Hepatocyte (in vitro differentiated cells): ENCODE measurements at regions not wholly inside any gene's neighbourhood (a gene's known extent, or its start where the extent isn't known, plus 50 kb on each side); places are given as distances from the start of the nearest gene placed in this dataset.

Source experiments
- EZH2 ChIP-seq: fragments of 200-600 bp; sonication (generic); IDR thresholded peaks from 2 replicates; pipeline ENCODE4 v1.6.1; 2016; ENCODE audit warnings: antibody characterized with exemption, mild to moderate bottlenecking, borderline replicate concordance
- EZH2phosphoT487 ChIP-seq: fragments of 200-600 bp; sonication (generic); IDR thresholded peaks from one replicate; pipeline ENCODE4 v1.6.1; 2018; ENCODE audit warnings: antibody characterized with exemption, mild to moderate bottlenecking, low read depth, moderate library complexity; ENCODE audit not compliant: unreplicated experiment, severe bottlenecking
- TF ChIP-seq, protein P1 (sequence below): fragments of 200-600 bp; sonication (generic); IDR thresholded peaks from 2 replicates; pipeline ENCODE4 v1.5.1; 2016; ENCODE audit warnings: antibody characterized with exemption, mild to moderate bottlenecking; ENCODE audit not compliant: poor library complexity

- TF ChIP-seq, protein P1, sequence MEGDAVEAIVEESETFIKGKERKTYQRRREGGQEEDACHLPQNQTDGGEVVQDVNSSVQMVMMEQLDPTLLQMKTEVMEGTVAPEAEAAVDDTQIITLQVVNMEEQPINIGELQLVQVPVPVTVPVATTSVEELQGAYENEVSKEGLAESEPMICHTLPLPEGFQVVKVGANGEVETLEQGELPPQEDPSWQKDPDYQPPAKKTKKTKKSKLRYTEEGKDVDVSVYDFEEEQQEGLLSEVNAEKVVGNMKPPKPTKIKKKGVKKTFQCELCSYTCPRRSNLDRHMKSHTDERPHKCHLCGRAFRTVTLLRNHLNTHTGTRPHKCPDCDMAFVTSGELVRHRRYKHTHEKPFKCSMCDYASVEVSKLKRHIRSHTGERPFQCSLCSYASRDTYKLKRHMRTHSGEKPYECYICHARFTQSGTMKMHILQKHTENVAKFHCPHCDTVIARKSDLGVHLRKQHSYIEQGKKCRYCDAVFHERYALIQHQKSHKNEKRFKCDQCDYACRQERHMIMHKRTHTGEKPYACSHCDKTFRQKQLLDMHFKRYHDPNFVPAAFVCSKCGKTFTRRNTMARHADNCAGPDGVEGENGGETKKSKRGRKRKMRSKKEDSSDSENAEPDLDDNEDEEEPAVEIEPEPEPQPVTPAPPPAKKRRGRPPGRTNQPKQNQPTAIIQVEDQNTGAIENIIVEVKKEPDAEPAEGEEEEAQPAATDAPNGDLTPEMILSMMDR: no peak
- no peak for TF ChIP-seq EZH2
- TF ChIP-seq EZH2phosphoT487: no peak
Observed at GRCh38 chr3:127077505-127078064, 94.7 kb downstream of the PLXNA1 start.
